ENCODE measurements at regions not wholly inside any gene's neighbourhood (a gene's known extent, or its start where the extent isn't known, plus 50 kb on each side); places are given as distances from the start of the nearest gene placed in this dataset.
"Not testable (repeated sequence)": the region's sequence is repeated elsewhere in the genome, so short reads cannot be mapped to it uniquely, and the experiment has no call there.

DNA sequence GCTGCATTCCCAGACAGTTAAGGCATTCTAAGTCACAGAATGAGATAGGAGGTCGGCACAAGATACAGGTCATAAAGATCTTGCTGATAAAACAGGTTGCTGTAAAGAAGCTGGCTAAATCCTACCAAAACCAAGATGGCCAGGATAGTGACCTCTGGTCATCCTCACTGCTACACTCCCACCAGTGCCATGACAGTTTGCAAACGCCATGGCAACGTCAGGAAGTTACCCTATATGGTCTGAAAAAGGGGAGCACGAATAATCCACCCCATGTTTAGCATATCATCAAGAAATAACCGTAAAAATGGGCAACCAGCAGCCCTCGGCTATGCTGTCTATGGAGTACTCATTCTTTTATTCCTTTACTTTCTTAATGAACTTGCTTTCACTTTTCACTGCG is 89.9 kb upstream of the TACR1 start:
- not testable (repeated sequence) for TF ChIP-seq POLR2A (IDR thresholded peaks at IDR 0.05; ENCODE audit: extremely low read depth, insufficient read length)
- TF ChIP-seq, protein P1, sequence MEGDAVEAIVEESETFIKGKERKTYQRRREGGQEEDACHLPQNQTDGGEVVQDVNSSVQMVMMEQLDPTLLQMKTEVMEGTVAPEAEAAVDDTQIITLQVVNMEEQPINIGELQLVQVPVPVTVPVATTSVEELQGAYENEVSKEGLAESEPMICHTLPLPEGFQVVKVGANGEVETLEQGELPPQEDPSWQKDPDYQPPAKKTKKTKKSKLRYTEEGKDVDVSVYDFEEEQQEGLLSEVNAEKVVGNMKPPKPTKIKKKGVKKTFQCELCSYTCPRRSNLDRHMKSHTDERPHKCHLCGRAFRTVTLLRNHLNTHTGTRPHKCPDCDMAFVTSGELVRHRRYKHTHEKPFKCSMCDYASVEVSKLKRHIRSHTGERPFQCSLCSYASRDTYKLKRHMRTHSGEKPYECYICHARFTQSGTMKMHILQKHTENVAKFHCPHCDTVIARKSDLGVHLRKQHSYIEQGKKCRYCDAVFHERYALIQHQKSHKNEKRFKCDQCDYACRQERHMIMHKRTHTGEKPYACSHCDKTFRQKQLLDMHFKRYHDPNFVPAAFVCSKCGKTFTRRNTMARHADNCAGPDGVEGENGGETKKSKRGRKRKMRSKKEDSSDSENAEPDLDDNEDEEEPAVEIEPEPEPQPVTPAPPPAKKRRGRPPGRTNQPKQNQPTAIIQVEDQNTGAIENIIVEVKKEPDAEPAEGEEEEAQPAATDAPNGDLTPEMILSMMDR (IDR thresholded peaks at IDR 0.05; ENCODE audit: low read depth, low read length): not testable (repeated sequence)
